Esophagus muscularis mucosa (tissue), 3 donors: ENCODE measurements at regions not wholly inside any gene's neighbourhood (a gene's known extent, or its start where the extent isn't known, plus 50 kb on each side); places are given as distances from the start of the nearest gene placed in this dataset.

Experiments
- CTCF ChIP-seq, 3 experiments: fragments of 200-600 bp in 2 of 3; fragments of 450-650 bp in 1 of 3; sonication (generic) in 2 of 3; IDR thresholded peaks; one replicate each; pipeline ENCODE4 v1.5.1; 2017 to 2019; ENCODE audit warnings: antibody characterized with exemption in 3 of 3, mild to moderate bottlenecking in 2 of 3, moderate library complexity in 1 of 3
- POLR2A ChIP-seq: fragments of 450-650 bp; IDR thresholded peaks from one replicate; pipeline ENCODE4 v1.6.1; 2017; ENCODE audit warnings: antibody characterized with exemption, moderate library complexity, mild to moderate bottlenecking, low read depth

- TF ChIP-seq CTCF (IDR thresholded peaks at IDR 0.05) (no peak), POLR2A (no peak)
Measured at GRCh38 chr9:71589612-71590011, 178.7 kb downstream of the CEMIP2 start.
